GM12878 (cell line): ENCODE measurements at regions not wholly inside any gene's neighbourhood (a gene's known extent, or its start where the extent isn't known, plus 50 kb on each side); places are given as distances from the start of the nearest gene placed in this dataset.

Experiments used
- ATAC-seq: fragments of 200-7000 bp; cut with Tn5 transposase; 3 replicates; pipeline ENCODE4 v1.9.1; 2020; ENCODE audit warnings: mild to moderate bottlenecking, moderate library complexity
- BruUV-seq: library from RNA; stranded (reverse); fragments of 400-500 nt; replicated peaks from 2 replicates; lab custom pipeline; 2021; lab: Mats Ljungman, UMichigan
- CTCF ChIA-PET: fragments of 300-600 bp; sonication (Branson Sonifier 250); formaldehyde crosslinking; extraction: SDS; loops from one replicate; lab custom pipeline; 2021; ENCODE audit warnings: inconsistent platforms; lab: Yijun Ruan, JAX
- POLR2A ChIA-PET: fragments of 350-600 bp; formaldehyde crosslinking; extraction: SDS; loops from one replicate; lab custom pipeline; 2021; ENCODE audit warnings: inconsistent platforms; lab: Charles Lee
- RAD21 ChIA-PET: fragments of 300-600 bp; sonication (Branson Sonifier 250); formaldehyde crosslinking; loops from one replicate; lab custom pipeline; 2023; ENCODE audit warnings: antibody characterized with exemption; ENCODE audit not compliant: unreplicated experiment; lab: Charles Lee
- SMC1A ChIA-PET: fragments of 300-600 bp; sonication (Branson Sonifier 250); formaldehyde crosslinking; loops from one replicate; lab custom pipeline; 2023; ENCODE audit not compliant: unreplicated experiment, uncharacterized antibody; lab: Charles Lee
- DNase-seq: peaks from one replicate; pipeline ENCODE4 v3.0.0-alpha.2; 2011; ENCODE audit warnings: low read depth, low spot score
- FAIRE-seq: peaks from 3 replicates; lab custom pipeline; 2011; peaks lifted over from hg19 to GRCh38; lab: Jason Lieb, UNC
- H2AFZ ChIP-seq: 2 replicates; pipeline ENCODE4 v1.6.0; 2011; ENCODE audit warnings: low read depth, low read length, control low read depth; ENCODE audit not compliant: control insufficient read depth
- H3K27ac ChIP-seq: 2 replicates; pipeline ENCODE4 v1.5.1; 2011; ENCODE audit warnings: control low read depth; ENCODE audit not compliant: control insufficient read depth, insufficient read depth
- H3K27me3 ChIP-seq, 2 experiments: replicated peaks in 1 of 2; 2 replicates each; pipeline versions ENCODE4 v1.6.0 to v1.6.1; 2011; ENCODE audit warnings: low read length in 1 of 2; ENCODE audit not compliant: control insufficient read depth in 2 of 2, insufficient read depth in 2 of 2
- H3K36me3 ChIP-seq, 2 experiments: 2 replicates each; pipeline ENCODE4 v1.5.1; 2011; ENCODE audit warnings: low read length in 1 of 2; ENCODE audit not compliant: control insufficient read depth in 2 of 2, insufficient read depth in 2 of 2
- H3K4me1 ChIP-seq: 2 replicates; pipeline ENCODE4 v1.6.1; 2011; ENCODE audit warnings: mild to moderate bottlenecking, low read length, moderate library complexity, mixed read lengths; ENCODE audit not compliant: control insufficient read depth, insufficient read depth
- H3K4me2 ChIP-seq: 2 replicates; pipeline ENCODE4 v1.6.0; 2011; ENCODE audit warnings: control low read depth; ENCODE audit not compliant: control insufficient read depth, insufficient read depth
- H3K4me3 ChIP-seq: fragments of 200-600 bp; sonication (generic); 2 replicates; pipeline ENCODE4 v1.5.1; 2016
- H3K79me2 ChIP-seq: 2 replicates; pipeline ENCODE4 v1.6.0; 2011; ENCODE audit warnings: low read length; ENCODE audit not compliant: control insufficient read depth, insufficient read depth
- H3K9ac ChIP-seq: 2 replicates; pipeline ENCODE4 v1.8.0; 2011; ENCODE audit warnings: low read length, control low read depth, mixed read lengths; ENCODE audit not compliant: control insufficient read depth, insufficient read depth
- H3K9me3 ChIP-seq: replicated peaks from 3 replicates; pipeline ENCODE4 v1.5.1; 2011; ENCODE audit warnings: mild to moderate bottlenecking, low read length; ENCODE audit not compliant: control insufficient read depth, insufficient read depth
- H4K20me1 ChIP-seq: 2 replicates; pipeline ENCODE4 v1.6.0; 2011; ENCODE audit not compliant: control insufficient read depth, insufficient read depth
- GATAD2B ChIP-seq: fragments of 450-650 bp; conservative IDR thresholded peaks from 2 replicates; pipeline ENCODE4 v1.6.1; 2017; ENCODE audit warnings: low read depth, mild to moderate bottlenecking, moderate library complexity
- MEF2A ChIP-seq: IDR thresholded peaks from 2 replicates; pipeline ENCODE4 v1.6.1; 2011; ENCODE audit warnings: low read depth, mild to moderate bottlenecking, low read length, moderate library complexity; ENCODE audit not compliant: insufficient read depth
- NBN ChIP-seq: fragments of 450-650 bp; IDR thresholded peaks from 2 replicates; pipeline ENCODE4 v1.6.1; 2016
- SUPT20H ChIP-seq: IDR thresholded peaks from 2 replicates; pipeline ENCODE4 v1.6.1; 2011; ENCODE audit warnings: low read depth, mild to moderate bottlenecking, low read length, moderate library complexity, borderline replicate concordance; ENCODE audit not compliant: control insufficient read depth
- WGBS: methylation state at CpG from one replicate; pipeline ENCODE4 v1.1.6; 2016; ENCODE audit warnings: low lambda C conversion rate; ENCODE audit not compliant: insufficient replicate concordance, insufficient coverage; ENCODE audit errors: missing lambda C conversion rate; 5-methylcytosine and 5-hydroxymethylcytosine counted together
- in situ Hi-C: fragments of 300-500 bp; cut with MboI; formaldehyde crosslinking; loops from 9 replicates; pipeline ENCODE4 v1.14.3; 2018; ENCODE audit warnings: mixed read lengths
- intact Hi-C: fragments of 100-400 bp; cut with micrococcal nuclease; formaldehyde crosslinking; loops from one replicate; pipeline ENCODE4 v1.14.2; 2022; ENCODE audit not compliant: unreplicated experiment
- TF ChIP-seq, protein P1 (sequence below): IDR thresholded peaks from 2 replicates; pipeline ENCODE4 v1.6.1; 2012; ENCODE audit warnings: mild to moderate bottlenecking, low read depth, low read length

GRCh38 chr7:10677211-10677610, 296.5 kb upstream of the PHF14 start:
- no peaks in the 10 kb centered on the region for H4K20me1 ChIP-seq
- TF ChIP-seq NBN (no peak), GATAD2B (no peak), MEF2A (no peak), SUPT20H (no peak)
- TF ChIP-seq, protein P1, sequence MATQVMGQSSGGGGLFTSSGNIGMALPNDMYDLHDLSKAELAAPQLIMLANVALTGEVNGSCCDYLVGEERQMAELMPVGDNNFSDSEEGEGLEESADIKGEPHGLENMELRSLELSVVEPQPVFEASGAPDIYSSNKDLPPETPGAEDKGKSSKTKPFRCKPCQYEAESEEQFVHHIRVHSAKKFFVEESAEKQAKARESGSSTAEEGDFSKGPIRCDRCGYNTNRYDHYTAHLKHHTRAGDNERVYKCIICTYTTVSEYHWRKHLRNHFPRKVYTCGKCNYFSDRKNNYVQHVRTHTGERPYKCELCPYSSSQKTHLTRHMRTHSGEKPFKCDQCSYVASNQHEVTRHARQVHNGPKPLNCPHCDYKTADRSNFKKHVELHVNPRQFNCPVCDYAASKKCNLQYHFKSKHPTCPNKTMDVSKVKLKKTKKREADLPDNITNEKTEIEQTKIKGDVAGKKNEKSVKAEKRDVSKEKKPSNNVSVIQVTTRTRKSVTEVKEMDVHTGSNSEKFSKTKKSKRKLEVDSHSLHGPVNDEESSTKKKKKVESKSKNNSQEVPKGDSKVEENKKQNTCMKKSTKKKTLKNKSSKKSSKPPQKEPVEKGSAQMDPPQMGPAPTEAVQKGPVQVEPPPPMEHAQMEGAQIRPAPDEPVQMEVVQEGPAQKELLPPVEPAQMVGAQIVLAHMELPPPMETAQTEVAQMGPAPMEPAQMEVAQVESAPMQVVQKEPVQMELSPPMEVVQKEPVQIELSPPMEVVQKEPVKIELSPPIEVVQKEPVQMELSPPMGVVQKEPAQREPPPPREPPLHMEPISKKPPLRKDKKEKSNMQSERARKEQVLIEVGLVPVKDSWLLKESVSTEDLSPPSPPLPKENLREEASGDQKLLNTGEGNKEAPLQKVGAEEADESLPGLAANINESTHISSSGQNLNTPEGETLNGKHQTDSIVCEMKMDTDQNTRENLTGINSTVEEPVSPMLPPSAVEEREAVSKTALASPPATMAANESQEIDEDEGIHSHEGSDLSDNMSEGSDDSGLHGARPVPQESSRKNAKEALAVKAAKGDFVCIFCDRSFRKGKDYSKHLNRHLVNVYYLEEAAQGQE: no peak
- H3K36me3 ChIP-seq: no peaks in the 10 kb centered on the region
- in situ Hi-C loops (no loop called here), intact Hi-C loops (no loop called here)
- H3K27ac ChIP-seq: no peak overlapping the region
- no peaks in the 10 kb centered on the region for H3K79me2 ChIP-seq
- FAIRE-seq: no peak
- H3K4me1 ChIP-seq: no peaks in the 10 kb centered on the region
- POLR2A ChIA-PET: no interaction called here
- no peaks in the 10 kb centered on the region for H3K27me3 ChIP-seq
- no peak for ATAC-seq
- DNase-seq: no peak
- no peaks in the 10 kb centered on the region for H3K9me3 ChIP-seq
- no peak overlapping the region for H3K9ac ChIP-seq
- CTCF ChIA-PET: no interaction called here
- H2AFZ ChIP-seq: no peak overlapping the region
- WGBS: 55% methylated on average over 2 of the region's 2 CpGs
- H3K4me2 ChIP-seq: no peak overlapping the region
- SMC1A ChIA-PET: no interaction called here
- no peak overlapping the region for H3K4me3 ChIP-seq
- RAD21 ChIA-PET: no interaction called here
- no TSS peak for BruUV-seq
